IPS-11a (cell line): ENCODE measurements at regions not wholly inside any gene's neighbourhood (a gene's known extent, or its start where the extent isn't known, plus 50 kb on each side); places are given as distances from the start of the nearest gene placed in this dataset.

ENCODE experiments used
- H3K4me3 ChIP-seq: one replicate; pipeline ENCODE4 v1.5.1; 2013; ENCODE audit warnings: low read depth, low read length, control low read depth

- no peak overlapping the region for H3K4me3 ChIP-seq
Measured at GRCh38 chr6:105626295-105627158, 223.6 kb upstream of the PREP start.

GRCh38 chr6:105624021-105624420 lies 221.1 kb upstream of the PREP start:
- no peak overlapping the region for H3K4me3 ChIP-seq

- no peak overlapping the region for H3K4me3 ChIP-seq
Measured at GRCh38 chr6:105622226-105622625, 219.3 kb upstream of the PREP start.

GRCh38 chr6:105621564-105622175 lies 218.8 kb upstream of the PREP start:
- no peak overlapping the region for H3K4me3 ChIP-seq

GRCh38 chr6:105620878-105621277 lies 218.0 kb upstream of the PREP start:
- no peak overlapping the region for H3K4me3 ChIP-seq

GRCh38 chr6:105619971-105620741 lies 217.3 kb upstream of the PREP start:
- no peak overlapping the region for H3K4me3 ChIP-seq

- no peak overlapping the region for H3K4me3 ChIP-seq
Measured at GRCh38 chr6:105618247-105618646, 215.4 kb upstream of the PREP start.

- H3K4me3 ChIP-seq = no peak overlapping the region
Measured at GRCh38 chr6:105616521-105616920, 213.6 kb upstream of the PREP start.

- H3K4me3 ChIP-seq = no peak overlapping the region
Measured at GRCh38 chr6:105611606-105612005, 208.7 kb upstream of the PREP start.

- no peak overlapping the region for H3K4me3 ChIP-seq
Measured at GRCh38 chr6:105609375-105609991, 206.6 kb upstream of the PREP start.

GRCh38 chr6:105608711-105609374 lies 206.0 kb upstream of the PREP start:
- H3K4me3 ChIP-seq = no peak overlapping the region

- H3K4me3 ChIP-seq = no peak overlapping the region
Measured at GRCh38 chr6:105607636-105608621, 205.0 kb upstream of the PREP start.

GRCh38 chr6:105606831-105607463 lies 204.1 kb upstream of the PREP start:
- no peak overlapping the region for H3K4me3 ChIP-seq

GRCh38 chr6:105604587-105604884 lies 201.7 kb upstream of the PREP start:
- H3K4me3 ChIP-seq = no peak overlapping the region

GRCh38 chr6:105603788-105604586 lies 201.1 kb upstream of the PREP start:
- no peak overlapping the region for H3K4me3 ChIP-seq

GRCh38 chr6:105601541-105602236 lies 198.8 kb upstream of the PREP start:
- no peak overlapping the region for H3K4me3 ChIP-seq

- H3K4me3 ChIP-seq = no peak overlapping the region
Measured at GRCh38 chr6:105600336-105601260, 197.7 kb upstream of the PREP start.
